Liver (tissue), 7 donors: ENCODE measurements at regions not wholly inside any gene's neighbourhood (a gene's known extent, or its start where the extent isn't known, plus 50 kb on each side); places are given as distances from the start of the nearest gene placed in this dataset.

Source experiments
- DNase-seq: peaks from one replicate; pipeline ENCODE4 v3.0.0-alpha.2; 2017; ENCODE audit warnings: low spot score
- H3K27ac ChIP-seq, 2 donors: one replicate each; pipeline ENCODE4 v1.7.0; 2013; ENCODE audit warnings: inconsistent platforms in 2 of 2, low read length in 2 of 2, control low read depth in 1 of 2, low read depth in 1 of 2, mild to moderate bottlenecking in 1 of 2
- H3K27me3 ChIP-seq, 4 donors: one replicate each; pipeline versions ENCODE4 v1.6.1 to v1.7.0; 2013; ENCODE audit warnings: low read length in 3 of 4, inconsistent platforms in 1 of 4, mild to moderate bottlenecking in 1 of 4, moderate library complexity in 1 of 4; ENCODE audit not compliant: control insufficient read depth in 4 of 4, insufficient read depth in 4 of 4
- H3K36me3 ChIP-seq, 4 donors: one replicate each; pipeline versions ENCODE4 v1.6.1 to v1.7.0; 2013; ENCODE audit warnings: low read length in 3 of 4, mild to moderate bottlenecking in 3 of 4, low read depth in 1 of 4, moderate library complexity in 1 of 4; ENCODE audit not compliant: control insufficient read depth in 4 of 4, insufficient read depth in 3 of 4
- H3K4me1 ChIP-seq, 4 donors: one replicate each; pipeline versions ENCODE4 v1.6.1 to v1.7.0; 2013; ENCODE audit warnings: low read length in 3 of 4, mild to moderate bottlenecking in 3 of 4, moderate library complexity in 1 of 4; ENCODE audit not compliant: control insufficient read depth in 4 of 4, insufficient read depth in 4 of 4
- H3K4me3 ChIP-seq, 3 donors: one replicate each; pipeline versions ENCODE4 v1.6.1 to v1.7.0; 2013; ENCODE audit warnings: low read length in 3 of 3, control low read depth in 1 of 3, low read depth in 1 of 3, mild to moderate bottlenecking in 1 of 3
- H3K9ac ChIP-seq, 2 donors: one replicate each; pipeline ENCODE4 v1.7.0; 2013; ENCODE audit warnings: low read length in 2 of 2, mild to moderate bottlenecking in 2 of 2, moderate library complexity in 2 of 2, control low read depth in 1 of 2, low read depth in 1 of 2
- H3K9me3 ChIP-seq, 4 donors: one replicate each; pipeline versions ENCODE4 v1.6.1 to v1.7.0; 2013; ENCODE audit warnings: low read length in 3 of 4; ENCODE audit not compliant: control insufficient read depth in 4 of 4
- ATF3 ChIP-seq: IDR thresholded peaks from 2 replicates; pipeline ENCODE4 v1.6.1; 2016; ENCODE audit warnings: antibody characterized with exemption
- FOXA1 ChIP-seq: IDR thresholded peaks from 2 replicates; pipeline ENCODE4 v1.6.1; 2016; ENCODE audit warnings: antibody characterized with exemption
- FOXA2 ChIP-seq: IDR thresholded peaks from 2 replicates; pipeline ENCODE4 v1.6.1; 2016; ENCODE audit warnings: antibody characterized with exemption
- GABPA ChIP-seq, 2 donors: IDR thresholded peaks in 1 of 2; conservative IDR thresholded peaks in 1 of 2; 2 replicates each; pipeline ENCODE4 v1.6.1; 2016; ENCODE audit warnings: antibody characterized with exemption in 2 of 2, mild to moderate bottlenecking in 1 of 2, moderate library complexity in 1 of 2
- HNF4G ChIP-seq: IDR thresholded peaks from 2 replicates; pipeline ENCODE4 v1.6.1; 2016; ENCODE audit warnings: antibody characterized with exemption
- MAX ChIP-seq: IDR thresholded peaks from 2 replicates; pipeline ENCODE4 v1.6.1; 2016; ENCODE audit warnings: antibody characterized with exemption
- NR2F2 ChIP-seq: IDR thresholded peaks from 2 replicates; pipeline ENCODE4 v1.6.1; 2016; ENCODE audit warnings: antibody characterized with exemption
- RAD21 ChIP-seq, 2 donors: IDR thresholded peaks; 2 replicates each; pipeline ENCODE4 v1.6.1; 2016; ENCODE audit warnings: antibody characterized with exemption in 2 of 2, mild to moderate bottlenecking in 2 of 2
- REST ChIP-seq: IDR thresholded peaks from 2 replicates; pipeline ENCODE4 v1.6.1; 2016; ENCODE audit warnings: antibody characterized with exemption, mild to moderate bottlenecking
- RXRA ChIP-seq, 2 donors: IDR thresholded peaks; 2 replicates each; pipeline ENCODE4 v1.6.1; 2017 to 2018; ENCODE audit warnings: antibody characterized with exemption in 2 of 2, mild to moderate bottlenecking in 1 of 2
- SP1 ChIP-seq: IDR thresholded peaks from 2 replicates; pipeline ENCODE4 v1.6.1; 2018; ENCODE audit warnings: antibody characterized with exemption, mild to moderate bottlenecking
- YY1 ChIP-seq: IDR thresholded peaks from 2 replicates; pipeline ENCODE4 v1.6.1; 2016; ENCODE audit warnings: antibody characterized with exemption, mild to moderate bottlenecking
- ZBTB33 ChIP-seq: IDR thresholded peaks from 2 replicates; pipeline ENCODE4 v1.6.1; 2016; ENCODE audit warnings: antibody characterized with exemption
- WGBS: extraction: QIAGEN DNeasy Blood & Tissue Kit; methylation state at CpG from one replicate; pipeline ENCODE4 v1.1.7; 2013; 5-methylcytosine and 5-hydroxymethylcytosine counted together
- donor health status: healthy.
- donor health status: healthy.
- donor health status: healthy.
- donor health status: healthy.

- no peaks in the 10 kb centered on the region for H3K4me1 ChIP-seq
- TF ChIP-seq SP1 (no peak), RAD21 (IDR thresholded peaks at IDR 0.05) (no peak), RXRA (IDR thresholded peaks at IDR 0.05) (no peak), REST (no peak), MAX (no peak), HNF4G (no peak), ATF3 (no peak)
- H3K36me3 ChIP-seq: no peaks in the 10 kb centered on the region
- H3K27me3 ChIP-seq: no peaks in the 10 kb centered on the region
- H3K4me3 ChIP-seq: no peak overlapping the region
- H3K27ac ChIP-seq: no peak overlapping the region
- DNase-seq: no peak
- no peak overlapping the region for H3K9ac ChIP-seq
- H3K9me3 ChIP-seq: no peaks in the 10 kb centered on the region
Observed at GRCh38 chr5:24805230-24805629, 160.5 kb upstream of the CDH10 start.

- no peak overlapping the region for H3K27ac ChIP-seq
- H3K27me3 ChIP-seq: no peaks in the 10 kb centered on the region
- H3K9ac ChIP-seq: no peak overlapping the region
- H3K4me3 ChIP-seq: no peak overlapping the region
- no peaks in the 10 kb centered on the region for H3K4me1 ChIP-seq
- TF ChIP-seq NR2F2: no peak
- TF ChIP-seq FOXA2: no peak
- TF ChIP-seq HNF4G: no peak
- TF ChIP-seq MAX: no peak
- TF ChIP-seq FOXA1: no peak
- TF ChIP-seq ZBTB33: no peak
- no peak for TF ChIP-seq RXRA (IDR thresholded peaks at IDR 0.05)
- TF ChIP-seq GABPA (IDR thresholded peaks at IDR 0.05 in 1 of 2, conservative IDR thresholded peaks at IDR 0.05 in 1 of 2): no peak
- no peak for TF ChIP-seq YY1
- no peak for TF ChIP-seq ATF3
- 79% methylated on average over 3 of the region's 3 CpGs for WGBS
- no peaks in the 10 kb centered on the region for H3K9me3 ChIP-seq
- no peak for DNase-seq
- no peaks in the 10 kb centered on the region for H3K36me3 ChIP-seq
Observed at GRCh38 chr5:24804221-24804681, 159.5 kb upstream of the CDH10 start.
